ENCODE measurements at regions not wholly inside any gene's neighbourhood (a gene's known extent, or its start where the extent isn't known, plus 50 kb on each side); places are given as distances from the start of the nearest gene placed in this dataset.

DNA sequence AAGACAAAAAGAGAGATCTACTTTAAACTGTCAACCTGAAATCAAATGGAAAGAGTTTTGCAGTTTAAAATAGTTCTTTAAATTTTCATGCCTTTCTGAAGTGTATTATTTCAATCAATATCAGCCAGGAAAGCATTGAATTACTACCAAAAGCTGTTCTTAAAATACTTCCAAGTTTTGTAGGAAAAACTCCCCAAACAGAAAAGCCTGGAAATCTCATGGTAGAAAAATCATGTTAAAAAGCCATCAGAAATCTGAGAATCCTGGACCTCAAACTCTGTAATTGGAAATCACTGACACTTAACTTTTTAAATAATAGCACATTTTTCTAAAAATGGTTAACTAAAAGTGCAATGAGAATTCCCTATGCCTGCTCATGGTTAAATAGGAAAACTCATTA, 63.3 kb upstream of the CNTNAP4 start:
- Histone ChIP-seq H3K27me3 (no peaks in the 10 kb centered on the region), H3K36me3 (no peaks in the 10 kb centered on the region), H3K27ac (no peak overlapping the region), H3K9me3 (no peaks in the 10 kb centered on the region), H3K4me1 (no peaks in the 10 kb centered on the region), H3K4me3 (no peak overlapping the region)
- DNase-seq (no peak), ATAC-seq (no peak)
- intact Hi-C loops (cut with DNase I), result no loop called here
- TF ChIP-seq, protein P1, sequence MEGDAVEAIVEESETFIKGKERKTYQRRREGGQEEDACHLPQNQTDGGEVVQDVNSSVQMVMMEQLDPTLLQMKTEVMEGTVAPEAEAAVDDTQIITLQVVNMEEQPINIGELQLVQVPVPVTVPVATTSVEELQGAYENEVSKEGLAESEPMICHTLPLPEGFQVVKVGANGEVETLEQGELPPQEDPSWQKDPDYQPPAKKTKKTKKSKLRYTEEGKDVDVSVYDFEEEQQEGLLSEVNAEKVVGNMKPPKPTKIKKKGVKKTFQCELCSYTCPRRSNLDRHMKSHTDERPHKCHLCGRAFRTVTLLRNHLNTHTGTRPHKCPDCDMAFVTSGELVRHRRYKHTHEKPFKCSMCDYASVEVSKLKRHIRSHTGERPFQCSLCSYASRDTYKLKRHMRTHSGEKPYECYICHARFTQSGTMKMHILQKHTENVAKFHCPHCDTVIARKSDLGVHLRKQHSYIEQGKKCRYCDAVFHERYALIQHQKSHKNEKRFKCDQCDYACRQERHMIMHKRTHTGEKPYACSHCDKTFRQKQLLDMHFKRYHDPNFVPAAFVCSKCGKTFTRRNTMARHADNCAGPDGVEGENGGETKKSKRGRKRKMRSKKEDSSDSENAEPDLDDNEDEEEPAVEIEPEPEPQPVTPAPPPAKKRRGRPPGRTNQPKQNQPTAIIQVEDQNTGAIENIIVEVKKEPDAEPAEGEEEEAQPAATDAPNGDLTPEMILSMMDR (IDR thresholded peaks at IDR 0.05), result no peak
- TF ChIP-seq POLR2A (IDR thresholded peaks at IDR 0.05), result no peak

GRCh38 chr16:76214856-76215255, 62.3 kb upstream of the CNTNAP4 start:
- WGBS (ENCODE audit: insufficient coverage, low coverage, low lambda C conversion rate, missing lambda C conversion rate), result 50% methylated on average over 1 of the region's 1 CpG
- TF ChIP-seq, protein P1 (IDR thresholded peaks at IDR 0.05), result no peak
- TF ChIP-seq POLR2A (IDR thresholded peaks at IDR 0.05), result no peak
- H3K27me3 ChIP-seq, result no peaks in the 10 kb centered on the region
- H3K4me1 ChIP-seq, result no peaks in the 10 kb centered on the region
- no peak overlapping the region for H3K4me3 ChIP-seq
- intact Hi-C loops (cut with DNase I), result no loop called here
- H3K27ac ChIP-seq, result no peak overlapping the region
- ATAC-seq, result no peak
- no peaks in the 10 kb centered on the region for H3K36me3 ChIP-seq
- H3K9me3 ChIP-seq, result no peaks in the 10 kb centered on the region
- no peak for DNase-seq

- Histone ChIP-seq H3K9me3 (no peaks in the 10 kb centered on the region), H3K36me3 (no peaks in the 10 kb centered on the region), H3K4me1 (peaks cover 0 to 12% (median 5%) of the 10 kb centered on the region in 4 donors), H3K4me3 (no peak overlapping the region), H3K27ac (peak overlapping the region in 1 of 3 donors; percentile 44), H3K27me3 (no peaks in the 10 kb centered on the region)
- DNase-seq (peak in 2 of 3 donors; percentile 23 to 61), ATAC-seq (peak; percentile 97 to 99 (median 99))
- TF ChIP-seq, protein P1 (IDR thresholded peaks at IDR 0.05), result no peak
- TF ChIP-seq POLR2A (IDR thresholded peaks at IDR 0.05), result no peak
- intact Hi-C loops (cut with DNase I), result no loop called here
- 1% methylated on average over 3 of the region's 3 CpGs for WGBS (ENCODE audit: insufficient coverage, low coverage, low lambda C conversion rate, missing lambda C conversion rate)
Measured at GRCh38 chr16:76222087-76222486, 55.1 kb upstream of the CNTNAP4 start.

GRCh38 chr16:76222853-76223252, 54.3 kb upstream of the CNTNAP4 start:
- no peaks in the 10 kb centered on the region for H3K36me3 ChIP-seq
- 5% methylated on average over 2 of the region's 2 CpGs for WGBS (ENCODE audit: insufficient coverage, low coverage, low lambda C conversion rate, missing lambda C conversion rate)
- DNase-seq (no peak), ATAC-seq (peak in 3 of 4 donors; percentile 27 to 50 (median 35))
- intact Hi-C loops (cut with DNase I), result no loop called here
- TF ChIP-seq, protein P1 (IDR thresholded peaks at IDR 0.05), result no peak
- no peak for TF ChIP-seq POLR2A (IDR thresholded peaks at IDR 0.05)
- peak overlapping the region in 1 of 3 donors; percentile 44 for H3K27ac ChIP-seq
- no peaks in the 10 kb centered on the region for H3K9me3 ChIP-seq
- peaks cover 0 to 12% (median 5%) of the 10 kb centered on the region in 4 donors for H3K4me1 ChIP-seq
- H3K27me3 ChIP-seq, result no peaks in the 10 kb centered on the region
- no peak overlapping the region for H3K4me3 ChIP-seq

DNA sequence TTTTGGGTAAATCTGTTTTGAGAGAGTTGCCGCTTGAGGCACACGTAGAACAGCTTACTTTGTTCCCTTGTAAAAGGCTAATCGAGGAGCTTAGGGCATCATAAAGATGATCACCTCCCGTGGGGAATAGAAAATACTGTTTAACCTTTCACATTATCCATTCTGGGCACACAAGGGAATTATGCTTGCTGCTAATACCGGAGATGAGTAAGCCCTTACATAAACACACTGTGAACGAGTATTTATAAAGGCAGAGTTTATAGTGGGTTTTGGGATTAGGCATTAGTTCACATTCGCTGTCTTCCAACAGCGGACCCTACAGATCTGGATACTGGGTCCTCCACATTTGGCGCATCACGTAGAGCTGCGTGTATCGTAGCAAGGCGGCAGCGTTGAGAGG, 51.2 kb upstream of the CNTNAP4 start:
- intact Hi-C loops (cut with DNase I), result no loop called here
- no peaks in the 10 kb centered on the region for H3K9me3 ChIP-seq
- H3K4me3 ChIP-seq, result no peak overlapping the region
- no peak for ATAC-seq
- no peak overlapping the region for H3K27ac ChIP-seq
- H3K27me3 ChIP-seq, result no peaks in the 10 kb centered on the region
- no peak for DNase-seq
- peaks cover 0 to 12% (median 5%) of the 10 kb centered on the region in 4 donors for H3K4me1 ChIP-seq
- H3K36me3 ChIP-seq, result no peaks in the 10 kb centered on the region
- TF ChIP-seq, protein P1 (IDR thresholded peaks at IDR 0.05), result no peak
- no peak for TF ChIP-seq POLR2A (IDR thresholded peaks at IDR 0.05)
- 81% methylated on average over 14 of the region's 14 CpGs for WGBS (ENCODE audit: insufficient coverage, low coverage, low lambda C conversion rate, missing lambda C conversion rate)
